DOHH2 (cell line): ENCODE measurements at regions not wholly inside any gene's neighbourhood (a gene's known extent, or its start where the extent isn't known, plus 50 kb on each side); places are given as distances from the start of the nearest gene placed in this dataset.

Experiments
- H3F3A ChIP-seq: fragments of 200-600 bp; sonication (generic), shearing (Covaris generic); 2 replicates; pipeline ENCODE4 v1.6.0; 2016; ENCODE audit warnings: antibody characterized with exemption, mild to moderate bottlenecking; ENCODE audit not compliant: control insufficient read depth, insufficient read depth
- H3K27ac ChIP-seq: fragments of 200-600 bp; sonication (generic); 2 replicates; pipeline ENCODE4 v1.5.1; 2014; ENCODE audit warnings: low read depth, mild to moderate bottlenecking, low read length, moderate library complexity
- H3K27me3 ChIP-seq: fragments of 200-600 bp; sonication (generic); 2 replicates; pipeline ENCODE4 v1.6.1; 2014; ENCODE audit warnings: mild to moderate bottlenecking, low read length, mixed read lengths; ENCODE audit not compliant: control insufficient read depth
- H3K36me3 ChIP-seq: fragments of 200-600 bp; sonication (generic); 2 replicates; pipeline ENCODE4 v1.6.1; 2014; ENCODE audit warnings: mild to moderate bottlenecking, low read length, moderate library complexity, mixed read lengths; ENCODE audit not compliant: control insufficient read depth
- H3K4me1 ChIP-seq: fragments of 200-600 bp; sonication (generic); 2 replicates; pipeline ENCODE4 v1.6.1; 2014; ENCODE audit warnings: mild to moderate bottlenecking, low read length, mixed read lengths; ENCODE audit not compliant: control insufficient read depth
- H3K4me2 ChIP-seq: fragments of 200-600 bp; sonication (generic); 2 replicates; pipeline ENCODE4 v1.6.0; 2014; ENCODE audit warnings: mild to moderate bottlenecking, low read length, moderate library complexity
- H3K4me3 ChIP-seq: fragments of 200-600 bp; sonication (generic); 2 replicates; pipeline ENCODE4 v1.5.1; 2014; ENCODE audit warnings: mild to moderate bottlenecking, low read length, mixed read lengths
- H3K79me2 ChIP-seq: fragments of 200-600 bp; sonication (generic); 2 replicates; pipeline ENCODE4 v1.6.1; 2014; ENCODE audit warnings: mild to moderate bottlenecking, low read length, mixed read lengths; ENCODE audit not compliant: control insufficient read depth
- H3K9me2 ChIP-seq: fragments of 200-600 bp; sonication (generic); replicated peaks from 2 replicates; pipeline ENCODE4 v1.6.1; 2014; ENCODE audit warnings: mild to moderate bottlenecking, low read length, mixed read lengths; ENCODE audit not compliant: control insufficient read depth
- H3K9me3 ChIP-seq: fragments of 200-600 bp; sonication (generic); 2 replicates; pipeline ENCODE4 v1.6.1; 2014; ENCODE audit warnings: antibody characterized with exemption, low read length, mixed read lengths; ENCODE audit not compliant: control insufficient read depth, insufficient read depth
- H4K20me1 ChIP-seq: fragments of 200-600 bp; sonication (generic); 2 replicates; pipeline ENCODE4 v1.6.0; 2014; ENCODE audit warnings: low read depth, mild to moderate bottlenecking, antibody characterized with exemption, low read length, moderate library complexity; ENCODE audit not compliant: control insufficient read depth, insufficient read depth
- EZH2phosphoT487 ChIP-seq: fragments of 200-600 bp; sonication (generic); IDR thresholded peaks from 2 replicates; pipeline ENCODE4 v1.6.1; 2017; ENCODE audit warnings: borderline replicate concordance, mild to moderate bottlenecking, antibody characterized with exemption, low read length, moderate library complexity, mixed read lengths
- TF ChIP-seq, protein P1 (sequence below): fragments of 200-600 bp; sonication (generic); IDR thresholded peaks from one replicate; pipeline ENCODE4 v1.5.1; 2014; ENCODE audit warnings: antibody characterized with exemption, mild to moderate bottlenecking, low read depth, low read length; ENCODE audit not compliant: poor library complexity, severe bottlenecking

DNA sequence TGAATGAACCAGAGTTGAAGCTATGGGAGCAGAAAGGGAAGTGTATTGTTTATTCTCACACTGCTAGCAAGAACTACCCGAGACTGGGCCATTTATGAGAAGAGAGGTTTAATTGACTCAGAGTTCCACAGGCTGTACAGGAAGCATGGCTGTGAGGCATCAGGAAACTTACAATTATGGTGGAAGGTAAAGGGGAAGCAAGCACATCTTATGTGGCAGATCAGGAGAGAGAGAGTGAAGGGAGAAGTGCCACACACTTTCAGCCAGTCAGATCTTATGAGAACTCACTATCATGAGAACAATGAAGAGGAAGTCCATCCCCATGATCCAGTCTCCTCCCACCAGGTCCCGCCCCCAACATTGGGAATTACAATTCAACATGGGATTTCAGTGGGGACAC lies 383.2 kb upstream of the SLC14A2 start:
- Histone ChIP-seq H4K20me1 (no peaks in the 10 kb centered on the region), H3K36me3 (no peaks in the 10 kb centered on the region), H3K4me3 (no peak overlapping the region), H3F3A (no peaks in the 10 kb centered on the region), H3K27ac (no peak overlapping the region), H3K4me2 (no peak overlapping the region), H3K9me3 (no peaks in the 10 kb centered on the region), H3K79me2 (no peaks in the 10 kb centered on the region), H3K9me2 (0 out of 2 replicates have a peak, but pooled peaks cover 2% of the 10 kb centered on the region), H3K27me3 (no peaks in the 10 kb centered on the region; the same call in 1 of the 2 replicates), H3K4me1 (no peaks in the 10 kb centered on the region)
- no peak for TF ChIP-seq EZH2phosphoT487
- TF ChIP-seq, protein P1, sequence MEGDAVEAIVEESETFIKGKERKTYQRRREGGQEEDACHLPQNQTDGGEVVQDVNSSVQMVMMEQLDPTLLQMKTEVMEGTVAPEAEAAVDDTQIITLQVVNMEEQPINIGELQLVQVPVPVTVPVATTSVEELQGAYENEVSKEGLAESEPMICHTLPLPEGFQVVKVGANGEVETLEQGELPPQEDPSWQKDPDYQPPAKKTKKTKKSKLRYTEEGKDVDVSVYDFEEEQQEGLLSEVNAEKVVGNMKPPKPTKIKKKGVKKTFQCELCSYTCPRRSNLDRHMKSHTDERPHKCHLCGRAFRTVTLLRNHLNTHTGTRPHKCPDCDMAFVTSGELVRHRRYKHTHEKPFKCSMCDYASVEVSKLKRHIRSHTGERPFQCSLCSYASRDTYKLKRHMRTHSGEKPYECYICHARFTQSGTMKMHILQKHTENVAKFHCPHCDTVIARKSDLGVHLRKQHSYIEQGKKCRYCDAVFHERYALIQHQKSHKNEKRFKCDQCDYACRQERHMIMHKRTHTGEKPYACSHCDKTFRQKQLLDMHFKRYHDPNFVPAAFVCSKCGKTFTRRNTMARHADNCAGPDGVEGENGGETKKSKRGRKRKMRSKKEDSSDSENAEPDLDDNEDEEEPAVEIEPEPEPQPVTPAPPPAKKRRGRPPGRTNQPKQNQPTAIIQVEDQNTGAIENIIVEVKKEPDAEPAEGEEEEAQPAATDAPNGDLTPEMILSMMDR = no peak

DNA sequence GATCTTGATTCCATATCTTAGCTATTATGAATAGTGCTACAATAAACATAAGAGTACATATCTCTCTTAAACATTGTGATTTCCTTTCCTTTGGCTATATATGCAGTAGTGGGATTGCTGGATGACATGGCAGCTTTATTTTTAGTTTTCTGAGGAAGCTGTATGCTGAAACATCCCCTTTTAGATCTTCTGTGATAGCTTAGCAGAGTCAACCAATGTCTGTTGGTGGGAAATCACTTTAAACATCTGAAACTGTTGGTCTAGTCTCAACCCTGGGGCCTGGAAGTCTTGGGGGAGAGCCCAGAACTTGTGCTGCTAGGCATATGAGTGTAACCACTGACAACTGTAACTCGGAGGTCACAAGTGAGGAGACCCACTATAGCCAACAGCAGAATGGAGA lies 378.6 kb upstream of the SLC14A2 start:
- Histone ChIP-seq H3K4me3 (no peak overlapping the region), H3F3A (no peaks in the 10 kb centered on the region), H3K27me3 (no peaks in the 10 kb centered on the region; the same call in 1 of the 2 replicates), H3K4me2 (no peak overlapping the region), H3K27ac (no peak overlapping the region), H3K79me2 (no peaks in the 10 kb centered on the region), H3K36me3 (no peaks in the 10 kb centered on the region), H3K4me1 (no peaks in the 10 kb centered on the region), H3K9me3 (no peaks in the 10 kb centered on the region), H4K20me1 (no peaks in the 10 kb centered on the region), H3K9me2 (0 out of 2 replicates have a peak, but pooled peaks cover 2% of the 10 kb centered on the region)
- TF ChIP-seq, protein P1 = no peak
- no peak for TF ChIP-seq EZH2phosphoT487

DNA sequence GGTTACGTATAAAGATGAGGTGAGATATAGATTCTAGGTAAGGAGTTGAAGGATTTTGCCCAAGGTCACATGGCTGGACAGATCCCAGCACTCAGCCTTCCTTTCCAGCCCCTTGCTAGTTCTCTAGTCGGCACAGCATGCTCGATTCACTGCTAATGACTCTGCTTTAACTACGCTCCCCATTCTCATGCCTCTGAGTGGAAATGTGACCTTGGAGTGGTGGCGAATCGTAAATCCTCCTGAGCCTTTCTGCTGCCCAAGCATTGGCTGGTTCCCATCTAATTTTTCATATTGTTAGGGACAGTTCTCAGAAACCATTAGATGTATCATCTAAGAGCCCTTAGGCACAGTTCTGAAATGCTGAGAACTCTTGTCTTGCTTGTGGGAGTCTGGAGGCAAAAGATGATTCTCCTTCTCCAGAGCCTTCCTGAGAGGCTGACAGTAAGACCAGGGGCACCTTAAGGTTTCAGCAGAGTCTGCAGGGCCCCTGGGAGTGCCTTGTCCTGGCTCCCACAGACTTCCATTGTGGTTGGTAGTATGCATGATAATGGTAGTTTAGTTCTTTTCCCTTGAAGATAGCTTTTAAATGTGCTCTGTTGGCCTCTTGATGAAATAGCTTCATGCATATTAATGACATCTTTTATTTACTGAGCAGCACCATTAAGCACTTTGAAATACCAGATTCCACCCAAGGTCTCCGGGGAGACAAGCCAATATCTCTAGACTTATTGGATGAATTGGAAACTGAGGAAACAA lies 377.8 kb upstream of the SLC14A2 start:
- Histone ChIP-seq H3K4me1 (no peaks in the 10 kb centered on the region), H3K27ac (no peak overlapping the region), H4K20me1 (no peaks in the 10 kb centered on the region), H3K4me2 (no peak overlapping the region), H3K79me2 (no peaks in the 10 kb centered on the region), H3K9me2 (0 out of 2 replicates have a peak, but pooled peaks cover 2% of the 10 kb centered on the region), H3K9me3 (no peaks in the 10 kb centered on the region), H3K27me3 (no peaks in the 10 kb centered on the region; the same call in 1 of the 2 replicates), H3K36me3 (no peaks in the 10 kb centered on the region), H3F3A (no peaks in the 10 kb centered on the region), H3K4me3 (no peak overlapping the region)
- TF ChIP-seq, protein P1 = no peak
